DMS114 treated with DMSO at 0.1 percent for 48 hours (cell line): ENCODE measurements at regions not wholly inside any gene's neighbourhood (a gene's known extent, or its start where the extent isn't known, plus 50 kb on each side); places are given as distances from the start of the nearest gene placed in this dataset.
"Not testable (repeated sequence)": the region's sequence is repeated elsewhere in the genome, so short reads cannot be mapped to it uniquely, and the experiment has no call there.

Source experiments
- DNase-seq: peaks from one replicate; lab custom pipeline; 2025; ENCODE audit not compliant: unreplicated experiment; lab: John Stamatoyannopoulos, UW

DNA sequence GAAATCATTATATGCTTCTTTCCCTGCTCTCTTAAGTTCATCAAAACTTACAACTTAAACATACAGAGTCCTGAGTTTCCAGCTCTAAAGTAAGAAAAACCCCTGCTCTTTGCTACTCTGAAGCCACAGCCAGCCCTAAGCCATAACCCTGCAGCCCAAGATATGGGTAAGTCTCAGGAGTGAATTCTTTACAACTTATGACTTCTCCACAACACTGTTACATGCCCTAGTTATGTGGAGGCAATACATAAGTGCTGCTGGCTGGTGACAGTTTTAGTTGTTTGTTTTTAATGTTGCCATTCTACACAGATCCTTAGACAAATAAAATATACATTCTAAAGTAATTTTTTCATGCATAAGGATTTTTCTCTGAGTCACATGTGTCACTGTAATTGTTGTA lies 100.2 kb downstream of the FBXO8 start:
- DNase-seq: no peak

DNA sequence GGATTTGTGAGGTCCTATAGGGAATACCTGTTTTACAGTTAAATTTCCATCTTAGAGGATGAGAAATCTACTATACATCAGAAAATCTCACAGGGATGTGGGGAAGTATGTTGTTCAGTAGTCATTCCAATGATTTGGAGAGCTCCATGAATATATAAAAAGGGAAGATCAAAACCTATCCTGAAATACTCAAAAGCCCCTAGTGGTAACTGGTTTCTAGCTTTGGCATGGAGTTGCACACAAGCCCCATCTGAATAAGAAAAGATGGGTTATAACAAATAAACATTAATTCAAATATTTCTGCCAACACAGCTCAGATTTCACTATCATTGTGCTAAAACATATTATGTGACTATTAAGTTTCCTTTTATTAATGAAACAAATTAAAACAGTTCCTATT lies 101.6 kb downstream of the FBXO8 start:
- DNase-seq: no peak

DNA sequence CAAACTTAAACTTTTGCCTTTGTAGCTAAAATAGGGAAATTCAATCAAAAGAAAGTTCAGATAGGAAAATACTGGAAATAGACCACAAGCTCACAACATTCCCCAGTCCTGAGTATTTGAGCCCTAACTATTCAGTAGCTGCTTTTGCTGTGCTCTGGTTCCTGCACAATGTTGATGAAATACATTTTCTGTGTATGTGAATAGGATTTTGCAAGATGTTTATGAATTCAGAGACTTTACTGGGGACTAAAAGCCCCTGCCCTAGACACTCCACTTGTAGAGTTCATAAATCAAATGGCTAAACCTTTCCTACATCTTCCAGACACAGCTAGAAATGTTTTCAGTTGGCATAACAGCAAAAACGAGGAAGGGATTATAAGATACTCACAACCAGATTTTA lies 105.9 kb downstream of the FBXO8 start:
- DNase-seq: no peak

DNA sequence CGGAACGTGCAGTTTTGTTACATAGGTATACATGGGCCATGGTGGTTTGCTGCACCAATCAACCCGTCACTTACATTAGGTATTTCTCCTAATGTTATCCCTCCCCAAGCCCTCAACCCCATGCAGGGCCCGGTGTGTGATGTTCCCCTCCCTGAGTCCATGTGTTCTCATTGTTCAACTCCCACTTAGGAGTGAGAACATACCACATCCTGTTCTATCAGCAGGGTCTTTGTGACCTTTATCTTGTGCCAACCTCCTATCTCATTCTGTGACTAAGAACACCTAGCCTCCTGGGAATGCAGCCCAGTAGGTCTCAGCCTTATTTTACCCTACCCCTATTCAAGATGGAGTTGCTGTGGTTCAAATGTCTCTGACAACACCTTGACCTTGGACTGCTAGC lies 107.6 kb downstream of the FBXO8 start:
- DNase-seq: not testable (repeated sequence)

DNA sequence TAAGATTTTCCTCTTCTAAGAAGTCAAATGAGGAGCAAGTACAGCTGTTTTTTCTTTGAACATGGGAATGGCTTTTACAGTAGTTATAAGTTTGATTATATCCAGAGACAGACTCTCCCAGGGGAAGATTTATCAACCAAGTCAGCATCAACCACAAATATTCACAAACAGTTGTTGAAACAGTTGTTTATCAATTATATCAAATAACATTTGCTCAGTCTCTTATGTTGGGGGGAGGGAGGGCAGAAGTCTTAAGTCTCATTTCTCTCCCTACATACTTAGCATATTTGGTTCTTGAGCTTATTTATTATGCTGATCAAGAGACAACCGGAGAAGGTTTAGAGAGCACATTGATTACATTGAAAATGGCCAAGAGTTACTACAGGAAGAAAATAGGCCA lies 110.1 kb downstream of the FBXO8 start:
- no peak for DNase-seq

DNA sequence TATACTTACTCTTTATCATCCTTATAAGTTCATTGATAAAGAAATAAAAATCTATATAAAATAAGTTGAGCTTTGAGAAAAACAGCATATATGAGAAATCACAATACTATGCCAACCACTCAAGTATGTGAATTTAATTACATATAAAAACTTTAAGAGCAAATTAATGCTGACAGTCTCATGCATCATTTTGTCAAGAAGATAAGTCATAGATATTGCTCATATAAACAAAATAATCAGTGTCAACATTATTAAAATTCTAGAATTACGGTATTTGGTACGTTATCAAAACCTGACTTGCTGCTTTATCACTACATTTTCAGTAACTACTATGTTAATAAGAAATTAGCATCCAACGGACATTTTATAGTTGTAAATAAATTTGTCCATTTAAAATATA lies 111.2 kb downstream of the FBXO8 start:
- DNase-seq: no peak

DNA sequence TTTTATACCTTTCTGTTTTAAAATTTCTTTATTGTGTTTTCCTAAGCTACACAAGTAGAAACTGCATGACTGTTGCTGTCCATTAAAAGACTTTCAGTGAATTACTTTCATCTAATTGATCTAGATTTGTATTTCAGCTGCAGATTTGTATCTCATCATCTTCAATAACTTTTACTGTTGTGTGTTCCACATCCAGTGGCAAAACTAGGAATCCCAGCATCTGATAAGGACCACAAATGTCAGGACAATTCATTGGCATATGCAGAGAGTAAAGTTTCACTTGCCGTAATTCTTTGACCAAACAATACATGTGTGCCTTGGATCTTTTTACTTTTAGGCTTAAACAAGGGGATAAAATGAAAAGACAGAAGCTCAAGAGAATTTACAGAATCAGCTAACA lies 112.6 kb downstream of the FBXO8 start:
- no peak for DNase-seq

DNA sequence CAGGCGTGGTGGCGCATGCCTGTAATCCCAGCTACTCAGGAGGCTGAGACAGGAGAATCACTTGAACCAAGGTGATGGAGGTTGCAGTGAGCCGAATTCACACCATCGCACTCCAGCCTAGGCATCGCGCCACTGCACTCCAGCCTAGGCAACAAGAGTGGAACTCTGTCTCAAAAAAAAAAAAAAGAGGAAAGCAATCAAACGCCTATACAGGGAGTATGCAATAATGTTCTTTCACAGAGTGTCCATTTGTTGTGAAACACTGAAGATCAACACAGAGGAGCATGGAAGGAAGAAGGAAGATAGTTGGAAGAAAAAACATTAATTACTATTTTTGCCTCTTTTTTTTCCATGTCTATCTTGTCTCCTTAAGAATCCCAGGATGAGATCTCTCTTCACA lies 113.4 kb downstream of the FBXO8 start:
- DNase-seq: no peak

DNA sequence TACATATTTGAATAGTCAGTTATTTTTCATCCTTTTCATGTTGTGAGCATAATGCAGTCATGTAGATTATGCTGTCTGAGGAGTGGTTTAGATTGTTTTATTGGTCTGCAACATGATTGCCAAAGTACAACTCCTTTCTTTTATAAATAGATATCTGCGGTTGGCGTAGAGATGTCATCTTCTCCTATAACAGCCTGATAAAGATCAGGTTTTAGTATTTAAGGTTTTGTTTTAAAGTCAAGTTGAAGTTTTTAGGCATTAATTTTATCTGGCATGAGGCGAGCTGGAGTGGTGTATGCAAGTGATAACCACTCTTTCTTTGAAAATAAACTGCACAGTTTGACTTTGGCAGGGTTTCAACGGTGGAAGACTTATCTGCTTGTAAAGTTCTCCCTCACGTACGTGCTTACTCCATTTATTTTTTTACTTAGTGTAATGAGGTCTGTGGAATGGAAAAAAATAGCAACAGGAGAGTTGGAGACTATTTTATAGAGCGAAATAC lies 126.3 kb downstream of the FBXO8 start:
- DNase-seq: no peak

DNA sequence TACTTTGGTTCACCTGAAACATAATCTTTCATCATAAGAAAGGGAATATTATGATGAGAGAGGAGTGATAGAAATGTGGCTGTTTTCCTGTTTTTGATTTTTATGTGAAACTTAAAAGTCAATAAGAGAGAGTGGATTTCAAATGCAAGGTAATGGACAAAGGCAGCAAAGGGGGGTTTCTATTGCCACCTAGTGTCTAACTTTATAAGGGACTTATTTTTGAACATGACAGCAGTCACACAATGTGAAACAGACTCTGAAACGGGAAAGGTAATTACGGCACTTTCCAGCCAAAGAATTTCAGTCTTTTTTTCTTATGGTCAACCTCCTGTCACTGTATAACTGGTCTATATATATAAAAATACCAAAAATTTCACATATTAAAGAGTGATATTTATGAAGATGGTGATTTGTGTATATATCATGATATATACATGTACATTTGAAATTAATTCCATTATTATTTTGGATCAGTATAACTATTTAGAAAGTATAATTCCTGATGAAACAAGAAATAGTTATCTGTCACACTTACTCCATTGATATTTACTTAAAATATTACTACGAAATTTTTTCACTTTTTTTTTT lies 127.1 kb downstream of the FBXO8 start:
- DNase-seq: peak; percentile 30

DNA sequence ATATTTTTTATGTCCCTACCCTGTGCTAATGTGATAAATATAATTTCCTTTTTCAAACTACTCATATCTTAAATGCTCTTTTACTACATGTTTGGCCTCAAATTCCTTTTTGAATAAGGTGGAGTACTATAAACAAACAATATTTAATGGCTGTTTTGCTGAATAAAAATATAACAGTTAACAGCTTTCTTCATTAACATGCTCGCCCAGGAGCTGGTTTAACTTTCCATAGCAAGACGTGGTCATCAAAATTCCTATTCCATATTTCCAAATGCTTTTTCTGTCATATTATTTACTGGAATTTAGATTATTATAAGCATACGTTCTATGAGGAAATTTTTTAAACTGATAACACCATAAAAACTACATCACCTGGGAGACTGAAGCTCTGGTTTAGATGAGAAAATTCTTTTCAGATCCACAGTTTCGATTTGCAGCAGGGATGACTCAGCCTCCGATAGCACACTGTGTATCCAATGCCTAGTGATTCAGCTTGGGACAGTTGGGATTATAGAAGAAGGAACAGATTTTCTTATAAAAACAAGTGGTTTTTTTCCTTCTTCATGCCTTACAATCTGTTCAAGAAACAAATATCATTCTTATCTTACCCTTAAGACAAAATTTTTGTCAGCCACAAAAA lies 129.1 kb downstream of the FBXO8 start:
- no peak for DNase-seq

DNA sequence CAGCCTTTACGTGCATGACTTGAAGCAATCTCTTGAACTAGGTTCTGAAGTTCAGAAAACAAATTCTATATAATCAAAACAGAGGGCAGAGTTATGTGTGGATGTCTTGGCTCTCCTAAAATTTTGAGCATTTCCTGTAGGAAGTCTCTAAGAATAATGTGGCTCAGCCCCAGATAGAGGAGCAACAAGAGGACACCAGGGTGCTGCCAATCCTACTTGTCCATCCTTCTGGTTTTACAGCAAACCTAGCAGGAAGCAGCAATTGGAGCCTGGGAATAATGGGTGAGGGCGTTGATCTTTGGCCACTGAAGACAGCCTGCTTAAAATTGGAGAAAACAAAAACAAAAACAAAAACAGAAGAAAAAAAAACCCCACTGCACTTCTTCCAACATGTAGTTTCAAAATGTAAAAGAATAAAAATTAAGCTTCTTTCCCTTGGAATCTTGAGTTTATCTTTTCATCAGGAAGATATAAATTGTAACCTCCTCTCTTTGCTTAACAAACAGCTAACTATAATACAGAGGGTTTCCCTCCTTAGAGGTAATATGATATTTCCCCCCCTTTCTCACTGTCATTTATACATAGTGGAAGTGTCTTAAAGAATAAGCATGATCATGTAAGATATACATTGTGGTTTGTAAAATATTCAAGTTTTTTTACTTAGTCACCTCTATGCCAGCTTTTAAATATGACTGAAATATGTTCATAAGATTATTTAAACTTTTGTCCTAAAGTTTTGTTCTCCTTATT lies 130.6 kb downstream of the FBXO8 start:
- no peak for DNase-seq

DNA sequence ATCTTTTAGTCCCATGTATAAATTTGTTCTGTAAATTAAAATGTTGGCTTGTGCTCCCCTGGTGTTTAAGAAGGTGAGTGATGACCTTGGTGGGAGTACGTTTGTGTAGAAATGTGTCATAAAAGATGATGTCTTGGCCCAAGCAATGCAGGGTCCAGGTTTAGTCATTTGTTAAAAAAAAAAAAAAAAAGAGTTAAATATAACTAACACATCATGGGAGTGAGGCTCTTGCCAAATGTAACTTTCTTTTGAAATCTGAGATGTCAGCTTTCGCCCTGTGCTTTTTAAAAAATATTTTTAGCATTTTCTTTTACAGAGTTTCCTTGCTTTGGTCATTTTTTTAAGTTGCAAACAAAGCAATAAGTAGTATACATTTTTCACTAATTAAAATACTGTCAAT lies 135.6 kb downstream of the FBXO8 start:
- no peak for DNase-seq

DNA sequence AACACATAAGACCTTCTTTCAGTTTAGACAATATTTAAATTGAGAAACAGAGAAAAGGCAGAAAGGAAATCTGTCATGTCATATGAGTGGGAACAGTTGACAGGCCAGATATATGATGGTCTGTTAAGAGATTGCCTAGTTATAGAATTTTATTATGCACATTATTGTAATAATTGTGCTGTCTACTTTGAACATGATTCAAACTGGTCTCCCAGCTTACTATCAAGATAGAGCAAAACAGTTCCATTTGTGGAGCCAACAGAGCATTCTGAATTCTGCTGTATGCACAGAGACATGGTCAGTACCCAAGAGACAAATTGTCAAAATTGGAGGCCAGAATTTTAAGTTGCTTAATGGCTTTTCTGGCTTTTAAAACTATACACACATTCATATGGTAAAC lies 139.4 kb downstream of the FBXO8 start:
- no peak for DNase-seq

DNA sequence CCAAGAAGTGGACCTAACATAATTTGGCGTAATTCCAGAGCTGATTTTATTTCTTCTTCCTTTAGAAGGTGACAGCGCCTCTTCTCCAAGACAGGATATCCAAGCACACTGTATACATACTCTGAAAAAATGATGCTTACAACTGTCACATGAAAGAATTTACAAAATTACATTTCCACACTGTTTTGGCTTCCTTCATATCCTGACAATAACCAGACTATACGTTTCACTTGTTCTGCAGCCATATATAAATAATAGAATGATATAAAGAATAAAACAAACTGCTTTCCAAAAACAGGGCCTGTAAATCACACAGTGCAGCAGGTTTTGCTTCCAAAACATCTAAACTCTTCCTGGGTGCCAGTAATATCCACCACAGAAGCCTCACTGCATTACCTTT lies 141.6 kb downstream of the FBXO8 start:
- DNase-seq: no peak

DNA sequence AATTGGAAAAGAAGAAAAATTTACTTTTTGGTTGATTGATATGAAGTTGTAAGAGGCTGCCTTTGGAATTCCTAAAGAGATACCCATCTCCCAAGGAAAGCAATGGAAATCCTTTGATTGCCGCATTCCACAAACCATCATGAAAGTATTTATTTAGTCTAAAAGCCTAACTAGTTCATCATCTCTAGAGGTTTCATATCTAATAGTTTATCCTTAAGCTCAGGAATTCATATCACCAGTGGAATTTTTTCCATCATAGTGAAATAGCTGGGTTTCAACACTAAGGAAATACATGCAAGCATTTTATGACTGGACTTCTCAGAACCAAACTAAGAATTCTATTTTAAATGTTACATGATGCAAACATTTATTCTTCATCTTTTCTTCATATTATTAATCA lies 144.9 kb downstream of the FBXO8 start:
- DNase-seq: no peak

DNA sequence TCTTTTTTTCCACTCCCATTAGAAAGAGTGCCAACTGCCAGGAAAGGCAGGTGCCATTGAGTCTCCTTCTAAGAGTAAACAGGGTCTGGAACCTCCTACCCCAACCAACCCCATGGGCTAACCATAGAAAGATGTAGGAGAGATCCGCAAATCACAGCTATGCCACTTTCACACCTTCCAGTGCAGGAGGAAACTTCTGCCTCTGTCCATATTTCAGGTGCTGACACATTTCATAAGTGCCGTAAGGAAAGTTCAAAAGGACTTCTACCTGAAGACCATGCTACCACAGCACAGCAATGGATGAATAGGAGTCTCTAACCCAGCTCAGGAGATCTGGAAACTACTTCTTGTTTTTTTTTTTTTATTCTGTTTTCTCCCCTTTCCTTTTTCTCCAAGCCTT lies 145.8 kb downstream of the FBXO8 start:
- no peak for DNase-seq

DNA sequence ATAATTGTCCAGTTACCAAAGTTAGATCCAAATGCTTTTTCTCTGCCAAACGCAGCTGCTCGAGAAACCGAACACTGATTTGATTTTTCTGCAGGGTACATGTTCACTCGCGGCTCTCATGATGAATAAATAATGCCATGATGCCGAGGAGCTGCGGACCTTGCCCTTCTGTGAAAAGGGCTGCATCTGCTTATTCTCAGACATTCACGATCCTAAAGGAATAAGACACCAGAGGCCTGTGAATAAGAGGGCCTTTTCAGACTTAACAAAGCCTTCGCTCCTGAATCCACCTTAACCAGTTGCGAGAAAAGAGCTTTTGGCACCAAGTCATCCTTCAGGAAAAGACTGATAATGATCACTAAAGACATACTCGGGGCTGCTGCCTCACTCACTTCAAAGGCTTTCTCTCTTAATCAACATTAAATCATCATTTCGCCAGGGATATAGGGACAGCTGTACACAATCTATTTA lies 147.5 kb downstream of the FBXO8 start:
- no peak for DNase-seq

DNA sequence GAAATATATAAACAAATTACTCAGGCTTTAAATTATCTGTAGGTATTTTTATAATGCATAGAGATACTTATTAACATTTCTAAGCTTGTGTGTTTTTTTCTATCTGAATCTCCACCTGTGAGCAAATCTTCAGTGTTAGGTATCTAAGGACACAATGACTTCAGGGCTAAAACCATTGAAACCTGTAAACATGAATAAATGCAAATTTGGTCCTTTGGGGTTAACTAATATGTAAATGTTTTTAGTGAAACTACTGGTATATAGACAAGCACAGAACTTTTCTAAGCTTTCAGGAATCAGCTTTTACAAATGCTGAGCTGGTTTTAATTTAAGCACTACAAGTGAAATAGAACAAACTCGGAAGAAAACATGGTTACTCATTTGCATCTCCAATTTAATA lies 147.9 kb downstream of the FBXO8 start:
- no peak for DNase-seq

DNA sequence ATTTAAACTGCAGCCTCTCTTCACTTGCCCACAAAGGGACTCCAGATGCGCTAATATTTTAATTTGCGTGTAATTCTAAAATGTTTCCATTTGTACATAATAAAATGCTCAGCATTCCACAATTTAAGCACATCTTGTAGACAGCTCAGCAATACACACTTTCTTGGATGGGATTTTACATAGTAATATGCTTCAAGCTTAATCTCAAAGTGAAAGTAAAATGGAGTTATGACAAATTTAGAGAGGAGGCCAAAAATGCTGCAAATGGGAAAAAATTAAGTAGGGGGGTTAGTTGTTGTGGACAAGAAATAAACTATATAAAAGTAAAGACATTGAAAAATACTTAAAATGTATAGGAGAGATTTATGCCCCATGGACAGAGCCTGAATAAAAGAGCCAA lies 149.1 kb downstream of the FBXO8 start:
- DNase-seq: no peak

DNA sequence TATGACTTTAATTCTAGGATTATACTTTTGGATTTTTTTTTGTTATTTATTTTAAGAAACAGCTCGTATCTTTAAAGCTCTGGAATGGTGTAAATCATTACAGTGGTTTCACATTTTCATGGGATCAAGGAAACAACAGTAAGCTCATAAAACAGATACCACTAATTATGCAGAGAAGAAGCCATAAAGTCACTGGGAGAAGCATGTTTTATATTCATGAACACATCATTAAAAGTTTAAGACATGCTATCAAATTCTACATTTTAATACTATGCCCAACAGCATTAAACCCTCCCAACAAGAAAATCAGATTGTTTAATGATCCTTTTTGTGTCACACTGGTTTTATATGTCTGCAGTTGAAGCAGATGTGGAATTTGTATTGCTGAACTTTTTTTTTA lies 149.9 kb downstream of the FBXO8 start:
- no peak for DNase-seq

DNA sequence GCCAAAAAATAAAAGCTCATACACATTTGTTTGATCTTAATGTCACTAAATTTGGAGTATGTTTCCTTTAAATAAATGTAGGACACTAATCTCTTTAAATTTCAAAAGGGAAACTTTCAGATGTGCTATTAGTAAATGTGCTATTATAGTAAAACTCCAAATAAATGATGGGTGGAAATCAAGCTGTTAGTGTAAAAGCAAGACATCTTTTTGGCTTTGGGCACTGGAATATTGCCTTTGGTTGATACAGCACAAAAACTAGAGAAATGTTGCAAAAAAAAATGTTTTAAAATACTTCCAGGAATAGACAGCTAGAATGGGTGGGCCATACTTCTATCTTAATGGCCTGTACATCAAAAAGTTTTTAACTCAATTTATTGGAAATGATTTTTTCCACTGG lies 151.6 kb downstream of the FBXO8 start:
- no peak for DNase-seq
